ENCODE measurements at regions not wholly inside any gene's neighbourhood (a gene's known extent, or its start where the extent isn't known, plus 50 kb on each side); places are given as distances from the start of the nearest gene placed in this dataset.

- Mint-ChIP-seq H3K4me1 (peaks cover 7% of the 10 kb centered on the region), H3K36me3 (ENCODE audit: low read depth) (peaks cover 3% of the 10 kb centered on the region), H3K27me3 (ENCODE audit: low read depth) (no peaks in the 10 kb centered on the region), H3K4me3 (no peak overlapping the region), H3K27ac (no peak overlapping the region), H3K9me3 (peaks cover 10% of the 10 kb centered on the region)
- TF ChIP-seq CTCF (IDR thresholded peaks at IDR 0.05; ENCODE audit: unreplicated experiment in 3 of 3): no peak
Observed at GRCh38 chr6:71127374-71127773, 161.2 kb upstream of the OGFRL1 start.

DNA sequence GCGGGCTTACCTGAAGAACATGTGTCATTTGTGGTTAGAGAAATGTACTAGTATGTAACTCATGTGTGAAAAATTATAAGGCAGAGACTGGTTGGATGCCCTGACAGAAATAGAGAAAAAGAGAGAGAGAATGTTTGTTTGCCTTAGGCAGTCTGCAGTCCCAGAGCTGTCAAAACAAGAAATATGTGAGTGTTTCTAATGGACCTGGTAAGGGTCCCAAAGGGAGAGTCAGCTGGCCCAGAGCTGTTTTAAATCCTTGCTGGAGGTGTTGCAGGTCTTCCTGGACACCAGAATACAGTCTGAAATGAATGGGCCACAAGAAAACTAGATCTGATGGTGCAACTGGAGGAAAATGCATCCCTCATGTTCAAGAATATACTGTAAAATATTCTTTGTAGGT is 158.3 kb upstream of the OGFRL1 start:
- Mint-ChIP-seq H3K9me3 (peaks cover 10% of the 10 kb centered on the region), H3K36me3 (ENCODE audit: low read depth) (peaks cover 3% of the 10 kb centered on the region), H3K4me3 (no peak overlapping the region), H3K4me1 (no peaks in the 10 kb centered on the region), H3K27me3 (ENCODE audit: low read depth) (no peaks in the 10 kb centered on the region), H3K27ac (no peak overlapping the region)
- TF ChIP-seq CTCF (IDR thresholded peaks at IDR 0.05; ENCODE audit: unreplicated experiment in 3 of 3): no peak

GRCh38 chr6:71134929-71135642 is 153.5 kb upstream of the OGFRL1 start:
- no peak overlapping the region for H3K4me3 Mint-ChIP-seq
- no peaks in the 10 kb centered on the region for H3K4me1 Mint-ChIP-seq
- no peak for TF ChIP-seq CTCF (IDR thresholded peaks at IDR 0.05; ENCODE audit: unreplicated experiment in 3 of 3)
- no peaks in the 10 kb centered on the region for H3K27me3 Mint-ChIP-seq (ENCODE audit: low read depth)
- H3K27ac Mint-ChIP-seq: no peak overlapping the region
- H3K36me3 Mint-ChIP-seq (ENCODE audit: low read depth): peaks cover 3% of the 10 kb centered on the region
- peaks cover 20% of the 10 kb centered on the region for H3K9me3 Mint-ChIP-seq

DNA sequence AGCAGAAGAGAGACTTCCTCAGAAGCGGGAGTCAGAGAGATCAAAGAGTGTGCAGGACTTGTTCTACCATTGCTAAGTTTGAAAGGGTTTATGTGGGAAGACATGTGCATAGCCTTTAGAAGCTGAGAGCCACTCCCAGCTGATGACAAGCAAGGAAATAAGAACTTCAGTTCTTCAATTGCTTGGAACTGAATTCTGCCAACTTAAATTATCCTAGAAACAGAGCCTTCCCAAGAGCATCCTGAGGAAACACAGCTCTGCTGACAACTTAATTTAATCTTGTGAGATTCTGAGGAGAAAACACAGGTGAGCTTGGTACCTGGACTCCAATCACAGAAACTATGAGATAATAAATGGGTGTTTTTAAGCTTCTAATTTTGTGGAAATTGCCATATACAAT is 150.6 kb upstream of the OGFRL1 start:
- Mint-ChIP-seq H3K27ac (no peak overlapping the region), H3K9me3 (peaks cover 25% of the 10 kb centered on the region), H3K4me1 (no peaks in the 10 kb centered on the region), H3K36me3 (ENCODE audit: low read depth) (peaks cover 3% of the 10 kb centered on the region), H3K4me3 (no peak overlapping the region), H3K27me3 (ENCODE audit: low read depth) (no peaks in the 10 kb centered on the region)
- TF ChIP-seq CTCF (IDR thresholded peaks at IDR 0.05; ENCODE audit: unreplicated experiment in 3 of 3): no peak

GRCh38 chr6:71138376-71138775 is 150.2 kb upstream of the OGFRL1 start:
- TF ChIP-seq CTCF (IDR thresholded peaks at IDR 0.05; ENCODE audit: unreplicated experiment in 3 of 3): no peak
- Mint-ChIP-seq H3K4me1 (no peaks in the 10 kb centered on the region), H3K9me3 (peaks cover 25% of the 10 kb centered on the region), H3K27me3 (ENCODE audit: low read depth) (no peaks in the 10 kb centered on the region), H3K4me3 (no peak overlapping the region), H3K27ac (no peak overlapping the region), H3K36me3 (ENCODE audit: low read depth) (peaks cover 3% of the 10 kb centered on the region)

DNA sequence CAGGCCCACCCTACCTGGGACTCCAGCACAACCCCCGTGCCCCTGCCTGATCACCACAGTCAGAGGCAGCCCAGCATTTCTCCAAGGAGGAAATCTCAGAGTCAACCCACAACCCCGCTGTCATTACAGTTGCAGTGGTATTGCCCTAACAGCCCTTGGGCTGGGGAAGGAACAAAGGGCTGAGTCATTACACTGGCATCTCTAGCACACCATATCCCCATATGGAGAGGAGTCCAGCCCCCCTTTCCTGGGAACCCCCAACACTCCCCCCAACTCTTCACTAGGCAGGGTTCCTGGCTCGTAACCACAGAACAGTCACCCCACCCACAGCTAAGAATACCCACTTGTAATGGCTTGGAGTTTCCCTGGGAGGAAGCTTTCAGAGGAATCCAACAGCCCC is 149.4 kb upstream of the OGFRL1 start:
- no peak overlapping the region for H3K4me3 Mint-ChIP-seq
- H3K27ac Mint-ChIP-seq: no peak overlapping the region
- TF ChIP-seq CTCF (IDR thresholded peaks at IDR 0.05; ENCODE audit: unreplicated experiment in 3 of 3): no peak
- peaks cover 3% of the 10 kb centered on the region for H3K36me3 Mint-ChIP-seq (ENCODE audit: low read depth)
- peaks cover 26% of the 10 kb centered on the region for H3K9me3 Mint-ChIP-seq
- no peaks in the 10 kb centered on the region for H3K27me3 Mint-ChIP-seq (ENCODE audit: low read depth)
- H3K4me1 Mint-ChIP-seq: no peaks in the 10 kb centered on the region

Measured in nephron (organoid).